Fibroblast of lung (primary cell): ENCODE measurements at regions not wholly inside any gene's neighbourhood (a gene's known extent, or its start where the extent isn't known, plus 50 kb on each side); places are given as distances from the start of the nearest gene placed in this dataset.

Source experiments
- EZH2 ChIP-seq: IDR thresholded peaks from 2 replicates; pipeline ENCODE4 v1.5.1; 2012; ENCODE audit warnings: low read length, control low read depth, mild to moderate bottlenecking; ENCODE audit errors: missing control alignments
- TF ChIP-seq, protein P1 (sequence below), 2 donors: IDR thresholded peaks in 1 of 2; conservative IDR thresholded peaks in 1 of 2; 1 replicate in 1 of 2; 2 replicates in 1 of 2; pipeline ENCODE4 v1.5.1; 2011 to 2012; ENCODE audit warnings: low read length in 2 of 2, control low read depth in 1 of 2, inconsistent platforms in 1 of 2, low read depth in 1 of 2, mild to moderate bottlenecking in 1 of 2

DNA sequence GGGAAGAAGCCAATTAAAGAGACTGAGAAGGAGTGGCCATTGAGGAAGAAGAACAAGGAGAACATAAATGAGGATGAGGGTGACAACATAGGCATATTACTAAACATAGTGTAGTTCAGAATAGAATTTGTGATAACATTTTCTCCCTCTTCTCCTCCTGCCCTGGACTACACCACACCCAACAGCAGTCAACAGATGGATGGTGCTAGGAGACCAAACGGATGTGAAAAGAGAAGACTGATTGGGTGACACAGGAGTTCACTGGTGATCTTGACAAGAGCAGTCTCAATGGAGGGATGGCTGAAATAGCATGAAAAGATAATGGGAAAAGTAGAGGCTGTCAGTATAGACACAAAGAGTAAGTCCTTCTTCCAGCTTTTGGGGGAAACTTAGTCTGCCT lies 226.5 kb upstream of the FGF13 start:
- no peak for TF ChIP-seq EZH2
- TF ChIP-seq, protein P1, sequence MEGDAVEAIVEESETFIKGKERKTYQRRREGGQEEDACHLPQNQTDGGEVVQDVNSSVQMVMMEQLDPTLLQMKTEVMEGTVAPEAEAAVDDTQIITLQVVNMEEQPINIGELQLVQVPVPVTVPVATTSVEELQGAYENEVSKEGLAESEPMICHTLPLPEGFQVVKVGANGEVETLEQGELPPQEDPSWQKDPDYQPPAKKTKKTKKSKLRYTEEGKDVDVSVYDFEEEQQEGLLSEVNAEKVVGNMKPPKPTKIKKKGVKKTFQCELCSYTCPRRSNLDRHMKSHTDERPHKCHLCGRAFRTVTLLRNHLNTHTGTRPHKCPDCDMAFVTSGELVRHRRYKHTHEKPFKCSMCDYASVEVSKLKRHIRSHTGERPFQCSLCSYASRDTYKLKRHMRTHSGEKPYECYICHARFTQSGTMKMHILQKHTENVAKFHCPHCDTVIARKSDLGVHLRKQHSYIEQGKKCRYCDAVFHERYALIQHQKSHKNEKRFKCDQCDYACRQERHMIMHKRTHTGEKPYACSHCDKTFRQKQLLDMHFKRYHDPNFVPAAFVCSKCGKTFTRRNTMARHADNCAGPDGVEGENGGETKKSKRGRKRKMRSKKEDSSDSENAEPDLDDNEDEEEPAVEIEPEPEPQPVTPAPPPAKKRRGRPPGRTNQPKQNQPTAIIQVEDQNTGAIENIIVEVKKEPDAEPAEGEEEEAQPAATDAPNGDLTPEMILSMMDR (conservative IDR thresholded peaks at IDR 0.05 in 1 of 2, IDR thresholded peaks at IDR 0.05 in 1 of 2; ENCODE audit: low read depth in 1 of 2, low read length in 2 of 2), result no peak
